ENCODE measurements at regions not wholly inside any gene's neighbourhood (a gene's known extent, or its start where the extent isn't known, plus 50 kb on each side); places are given as distances from the start of the nearest gene placed in this dataset.

DNA sequence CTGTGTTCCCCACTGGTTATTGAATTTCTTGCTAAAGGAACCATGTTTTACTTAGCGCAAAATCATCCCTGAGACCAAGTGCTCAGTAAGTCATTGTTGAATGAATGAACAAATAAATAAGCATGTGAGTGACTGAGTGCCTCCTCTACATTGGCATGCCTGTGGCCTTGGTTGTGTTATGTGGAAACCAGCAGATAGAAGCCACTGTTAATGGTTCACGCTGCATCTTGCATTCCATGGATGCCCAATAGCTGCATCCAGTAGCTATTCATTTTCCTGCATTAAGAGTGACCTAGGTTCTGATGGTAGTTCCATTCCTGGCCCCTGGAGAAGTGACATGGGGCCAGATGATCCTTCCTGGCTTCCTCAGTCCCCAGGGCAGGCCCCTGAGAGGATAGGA is 113.3 kb upstream of the BMPER start:
- ATAC-seq: no peak
- BruUV-seq (replicated peaks): no TSS peak
- POLR2A ChIA-PET: no interaction called here

DNA sequence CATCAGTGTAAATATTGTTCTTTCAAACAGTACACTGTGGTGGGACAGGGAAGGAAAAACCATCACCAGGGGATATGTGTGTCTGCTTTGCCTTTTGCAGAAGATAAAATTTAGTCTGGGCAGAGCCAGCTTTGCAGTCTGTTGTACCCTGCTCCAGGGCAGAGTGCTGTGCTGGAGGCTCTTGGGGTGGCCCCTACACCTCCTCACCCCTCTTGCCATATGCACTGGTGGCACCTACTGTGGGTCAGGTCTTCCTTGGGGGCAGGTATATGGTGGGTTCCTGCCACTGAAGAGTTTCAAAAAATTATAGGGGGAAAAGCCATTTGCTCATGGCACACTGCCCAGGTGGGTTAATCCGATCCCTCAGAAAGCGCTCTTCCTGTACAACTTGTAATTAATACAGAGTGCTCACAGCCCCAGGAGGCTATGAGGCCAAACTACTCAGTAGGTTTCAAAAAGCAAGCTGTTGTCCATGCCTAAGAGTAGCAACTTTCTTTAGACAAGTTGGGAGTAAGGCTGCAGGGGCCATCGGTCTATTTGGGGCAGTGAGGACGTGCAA is 112.7 kb upstream of the BMPER start:
- Histone ChIP-seq H3K4me1 (ENCODE audit: control insufficient read depth, insufficient read depth, low read length) (no peaks in the 10 kb centered on the region), H3K36me3 (ENCODE audit: control insufficient read depth, insufficient read depth, low read length) (no peaks in the 10 kb centered on the region), H3K9me3 (ENCODE audit: control insufficient read depth, insufficient read depth, low read depth, low read length) (no peaks in the 10 kb centered on the region), H3K27ac (ENCODE audit: low read length) (no peak overlapping the region), H3K4me3 (ENCODE audit: low read depth in 2 of 2, low read length in 2 of 2) (no peak overlapping the region), H3K27me3 (ENCODE audit: control insufficient read depth, insufficient read depth, low read length) (peaks cover 3% of the 10 kb centered on the region; the same call in 1 of the 2 replicates)
- in situ Hi-C loops (cut with HindIII; ENCODE audit: low pct_unique_long_range_greater_than_20kb, low sequenced_read_pairs) (no loop called here), intact Hi-C loops (cut with micrococcal nuclease; ENCODE audit: unreplicated experiment) (no loop called here)
- DNase-seq (ENCODE audit: low read depth, low spot score) (no peak), ATAC-seq (no peak)
- TF ChIP-seq, protein P1, sequence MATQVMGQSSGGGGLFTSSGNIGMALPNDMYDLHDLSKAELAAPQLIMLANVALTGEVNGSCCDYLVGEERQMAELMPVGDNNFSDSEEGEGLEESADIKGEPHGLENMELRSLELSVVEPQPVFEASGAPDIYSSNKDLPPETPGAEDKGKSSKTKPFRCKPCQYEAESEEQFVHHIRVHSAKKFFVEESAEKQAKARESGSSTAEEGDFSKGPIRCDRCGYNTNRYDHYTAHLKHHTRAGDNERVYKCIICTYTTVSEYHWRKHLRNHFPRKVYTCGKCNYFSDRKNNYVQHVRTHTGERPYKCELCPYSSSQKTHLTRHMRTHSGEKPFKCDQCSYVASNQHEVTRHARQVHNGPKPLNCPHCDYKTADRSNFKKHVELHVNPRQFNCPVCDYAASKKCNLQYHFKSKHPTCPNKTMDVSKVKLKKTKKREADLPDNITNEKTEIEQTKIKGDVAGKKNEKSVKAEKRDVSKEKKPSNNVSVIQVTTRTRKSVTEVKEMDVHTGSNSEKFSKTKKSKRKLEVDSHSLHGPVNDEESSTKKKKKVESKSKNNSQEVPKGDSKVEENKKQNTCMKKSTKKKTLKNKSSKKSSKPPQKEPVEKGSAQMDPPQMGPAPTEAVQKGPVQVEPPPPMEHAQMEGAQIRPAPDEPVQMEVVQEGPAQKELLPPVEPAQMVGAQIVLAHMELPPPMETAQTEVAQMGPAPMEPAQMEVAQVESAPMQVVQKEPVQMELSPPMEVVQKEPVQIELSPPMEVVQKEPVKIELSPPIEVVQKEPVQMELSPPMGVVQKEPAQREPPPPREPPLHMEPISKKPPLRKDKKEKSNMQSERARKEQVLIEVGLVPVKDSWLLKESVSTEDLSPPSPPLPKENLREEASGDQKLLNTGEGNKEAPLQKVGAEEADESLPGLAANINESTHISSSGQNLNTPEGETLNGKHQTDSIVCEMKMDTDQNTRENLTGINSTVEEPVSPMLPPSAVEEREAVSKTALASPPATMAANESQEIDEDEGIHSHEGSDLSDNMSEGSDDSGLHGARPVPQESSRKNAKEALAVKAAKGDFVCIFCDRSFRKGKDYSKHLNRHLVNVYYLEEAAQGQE (IDR thresholded peaks at IDR 0.05; ENCODE audit: insufficient read depth in 1 of 2, low read depth in 2 of 2, low read length in 1 of 2): no peak
- TF ChIP-seq POLR2AphosphoS5 (IDR thresholded peaks at IDR 0.05; ENCODE audit: low read depth, low read length) (no peak), SIN3A (IDR thresholded peaks at IDR 0.05; ENCODE audit: borderline replicate concordance, insufficient read depth, low read depth, low read length) (no peak), TCF7L2 (IDR thresholded peaks at IDR 0.05; ENCODE audit: low read depth, low read length) (no peak)
- TF ChIP-seq, protein P2, sequence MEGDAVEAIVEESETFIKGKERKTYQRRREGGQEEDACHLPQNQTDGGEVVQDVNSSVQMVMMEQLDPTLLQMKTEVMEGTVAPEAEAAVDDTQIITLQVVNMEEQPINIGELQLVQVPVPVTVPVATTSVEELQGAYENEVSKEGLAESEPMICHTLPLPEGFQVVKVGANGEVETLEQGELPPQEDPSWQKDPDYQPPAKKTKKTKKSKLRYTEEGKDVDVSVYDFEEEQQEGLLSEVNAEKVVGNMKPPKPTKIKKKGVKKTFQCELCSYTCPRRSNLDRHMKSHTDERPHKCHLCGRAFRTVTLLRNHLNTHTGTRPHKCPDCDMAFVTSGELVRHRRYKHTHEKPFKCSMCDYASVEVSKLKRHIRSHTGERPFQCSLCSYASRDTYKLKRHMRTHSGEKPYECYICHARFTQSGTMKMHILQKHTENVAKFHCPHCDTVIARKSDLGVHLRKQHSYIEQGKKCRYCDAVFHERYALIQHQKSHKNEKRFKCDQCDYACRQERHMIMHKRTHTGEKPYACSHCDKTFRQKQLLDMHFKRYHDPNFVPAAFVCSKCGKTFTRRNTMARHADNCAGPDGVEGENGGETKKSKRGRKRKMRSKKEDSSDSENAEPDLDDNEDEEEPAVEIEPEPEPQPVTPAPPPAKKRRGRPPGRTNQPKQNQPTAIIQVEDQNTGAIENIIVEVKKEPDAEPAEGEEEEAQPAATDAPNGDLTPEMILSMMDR (IDR thresholded peaks at IDR 0.05): no peak
- POLR2A ChIA-PET: no interaction called here
- CTCF ChIA-PET: no interaction called here
- no TSS peak for BruUV-seq (replicated peaks)

More for the DNA sequence above, 113.3 kb upstream of the BMPER start:
- no peak overlapping the region for H3K4me3 ChIP-seq (ENCODE audit: low read depth in 2 of 2, low read length in 2 of 2)
- peaks cover 3% of the 10 kb centered on the region; the same call in 1 of the 2 replicates for H3K27me3 ChIP-seq (ENCODE audit: control insufficient read depth, insufficient read depth, low read length)
- DNase-seq (ENCODE audit: low read depth, low spot score): no peak
- CTCF ChIA-PET: no interaction called here
- H3K9me3 ChIP-seq (ENCODE audit: control insufficient read depth, insufficient read depth, low read depth, low read length): no peaks in the 10 kb centered on the region
- TF ChIP-seq TCF7L2 (IDR thresholded peaks at IDR 0.05; ENCODE audit: low read depth, low read length) (no peak), POLR2AphosphoS5 (IDR thresholded peaks at IDR 0.05; ENCODE audit: low read depth, low read length) (no peak), SIN3A (IDR thresholded peaks at IDR 0.05; ENCODE audit: borderline replicate concordance, insufficient read depth, low read depth, low read length) (no peak)
- TF ChIP-seq, protein P2 (IDR thresholded peaks at IDR 0.05): no peak
- TF ChIP-seq, protein P1 (IDR thresholded peaks at IDR 0.05; ENCODE audit: insufficient read depth in 1 of 2, low read depth in 2 of 2, low read length in 1 of 2): no peak
- H3K4me1 ChIP-seq (ENCODE audit: control insufficient read depth, insufficient read depth, low read length): no peaks in the 10 kb centered on the region
- in situ Hi-C loops (cut with HindIII; ENCODE audit: low pct_unique_long_range_greater_than_20kb, low sequenced_read_pairs): no loop called here
- no peaks in the 10 kb centered on the region for H3K36me3 ChIP-seq (ENCODE audit: control insufficient read depth, insufficient read depth, low read length)
- intact Hi-C loops (cut with micrococcal nuclease; ENCODE audit: unreplicated experiment): no loop called here
- no peak overlapping the region for H3K27ac ChIP-seq (ENCODE audit: low read length)
